ENCODE measurements at regions not wholly inside any gene's neighbourhood (a gene's known extent, or its start where the extent isn't known, plus 50 kb on each side); places are given as distances from the start of the nearest gene placed in this dataset.
"Not testable (repeated sequence)": the region's sequence is repeated elsewhere in the genome, so short reads cannot be mapped to it uniquely, and the experiment has no call there.

GRCh38 chr6:58129098-58129497 is 811.7 kb downstream of the PRIM2 start:
- H3K27me3 ChIP-seq (ENCODE audit: control insufficient read depth, insufficient read depth, low read length); H3K4me1 ChIP-seq (ENCODE audit: control insufficient read depth, low read depth, low read length); H3K9ac ChIP-seq (ENCODE audit: low read length); H3K36me3 ChIP-seq (ENCODE audit: control insufficient read depth, low read depth, low read length); H3K4me3 ChIP-seq (ENCODE audit: low read length); H3K27ac ChIP-seq (ENCODE audit: low read length): not testable (repeated sequence)
- peaks cover 28% of the 10 kb centered on the region for H3K9me3 ChIP-seq (ENCODE audit: control insufficient read depth, low read depth, low read length)

GRCh38 chr6:58139746-58140145 is 822.3 kb downstream of the PRIM2 start:
- H3K27me3 ChIP-seq (ENCODE audit: control insufficient read depth, insufficient read depth, low read length); H3K36me3 ChIP-seq (ENCODE audit: control insufficient read depth, low read depth, low read length); H3K9ac ChIP-seq (ENCODE audit: low read length); H3K27ac ChIP-seq (ENCODE audit: low read length); H3K4me1 ChIP-seq (ENCODE audit: control insufficient read depth, low read depth, low read length); H3K4me3 ChIP-seq (ENCODE audit: low read length): not testable (repeated sequence)
- peaks cover 42% of the 10 kb centered on the region for H3K9me3 ChIP-seq (ENCODE audit: control insufficient read depth, low read depth, low read length)

DNA sequence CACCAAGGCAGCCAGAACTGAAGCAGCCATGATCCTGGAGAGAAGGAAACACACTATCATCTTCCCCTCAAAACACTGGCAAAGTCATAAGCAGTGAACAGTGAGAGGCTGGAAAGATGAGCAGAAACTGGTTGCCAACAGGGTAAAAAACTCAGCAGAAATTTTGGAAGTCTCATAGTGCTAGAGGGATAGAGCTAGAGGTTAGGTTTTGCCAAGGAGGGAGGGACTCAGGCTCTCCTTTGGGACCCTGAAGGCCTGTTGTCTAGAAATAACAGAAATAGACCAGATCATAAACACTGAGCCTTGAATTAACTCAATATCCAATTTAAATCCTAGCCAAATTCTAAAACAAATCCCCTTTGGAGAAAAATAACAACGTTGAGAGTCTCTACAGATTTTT is 853.6 kb downstream of the PRIM2 start:
- not testable (repeated sequence) for H3K9me3 ChIP-seq (ENCODE audit: control insufficient read depth, low read depth, low read length); H3K27ac ChIP-seq (ENCODE audit: low read length); H3K4me1 ChIP-seq (ENCODE audit: control insufficient read depth, low read depth, low read length); H3K9ac ChIP-seq (ENCODE audit: low read length); H3K27me3 ChIP-seq (ENCODE audit: control insufficient read depth, insufficient read depth, low read length); H3K4me3 ChIP-seq (ENCODE audit: low read length); H3K36me3 ChIP-seq (ENCODE audit: control insufficient read depth, low read depth, low read length)

DNA sequence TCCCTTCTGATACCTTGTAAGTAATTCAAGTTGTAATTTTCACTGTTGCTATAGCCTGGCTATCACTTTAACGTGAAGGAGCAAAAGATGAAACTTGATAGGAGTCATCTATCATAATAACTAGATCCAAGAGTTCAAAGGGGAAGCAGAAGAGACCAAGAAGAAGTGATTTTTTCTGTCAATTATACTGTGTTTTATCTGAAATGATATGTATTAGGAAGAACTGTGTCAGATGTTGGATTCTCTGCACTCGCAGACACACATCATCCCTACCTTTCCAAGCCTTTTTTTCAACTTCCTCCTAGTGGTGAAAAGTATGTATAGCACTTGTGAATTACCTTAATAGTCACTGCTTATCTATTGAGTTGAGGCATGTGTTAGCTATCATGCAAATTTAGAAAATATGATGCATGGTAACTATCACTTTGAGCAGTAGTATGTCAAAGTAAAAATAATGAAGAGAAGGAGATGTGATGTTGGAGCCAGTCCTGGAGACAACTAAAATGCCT is 864.2 kb downstream of the PRIM2 start:
- not testable (repeated sequence) for H3K4me3 ChIP-seq (ENCODE audit: low read length); H3K9ac ChIP-seq (ENCODE audit: low read length); H3K27ac ChIP-seq (ENCODE audit: low read length); H3K4me1 ChIP-seq (ENCODE audit: control insufficient read depth, low read depth, low read length); H3K36me3 ChIP-seq (ENCODE audit: control insufficient read depth, low read depth, low read length); H3K27me3 ChIP-seq (ENCODE audit: control insufficient read depth, insufficient read depth, low read length)
- peaks cover 15% of the 10 kb centered on the region for H3K9me3 ChIP-seq (ENCODE audit: control insufficient read depth, low read depth, low read length)

GRCh38 chr6:58185300-58185699 is 867.9 kb downstream of the PRIM2 start:
- not testable (repeated sequence) for H3K4me3 ChIP-seq (ENCODE audit: low read length); H3K9ac ChIP-seq (ENCODE audit: low read length)

GRCh38 chr6:58193209-58193608 is 875.8 kb downstream of the PRIM2 start:
- H3K27ac ChIP-seq (ENCODE audit: low read length); H3K9ac ChIP-seq (ENCODE audit: low read length); H3K36me3 ChIP-seq (ENCODE audit: control insufficient read depth, low read depth, low read length); H3K4me3 ChIP-seq (ENCODE audit: low read length); H3K27me3 ChIP-seq (ENCODE audit: control insufficient read depth, insufficient read depth, low read length); H3K4me1 ChIP-seq (ENCODE audit: control insufficient read depth, low read depth, low read length): not testable (repeated sequence)
- H3K9me3 ChIP-seq (ENCODE audit: control insufficient read depth, low read depth, low read length) = peaks cover 25% of the 10 kb centered on the region

More at GRCh38 chr6:58185300-58185699, 867.9 kb downstream of the PRIM2 start:
- H3K4me1 ChIP-seq (ENCODE audit: control insufficient read depth, low read depth, low read length); H3K27ac ChIP-seq (ENCODE audit: low read length); H3K27me3 ChIP-seq (ENCODE audit: control insufficient read depth, insufficient read depth, low read length); H3K36me3 ChIP-seq (ENCODE audit: control insufficient read depth, low read depth, low read length): not testable (repeated sequence)
- H3K9me3 ChIP-seq (ENCODE audit: control insufficient read depth, low read depth, low read length) = peaks cover 17% of the 10 kb centered on the region

- H3K9me3 ChIP-seq (ENCODE audit: control insufficient read depth, low read depth, low read length) = peaks cover 41% of the 10 kb centered on the region
- H3K4me1 ChIP-seq (ENCODE audit: control insufficient read depth, low read depth, low read length) = no peaks in the 10 kb centered on the region
- no peak overlapping the region for H3K9ac ChIP-seq (ENCODE audit: low read length)
- H3K36me3 ChIP-seq (ENCODE audit: control insufficient read depth, low read depth, low read length) = no peaks in the 10 kb centered on the region
- no peak overlapping the region for H3K4me3 ChIP-seq (ENCODE audit: low read length)
- no peak overlapping the region for H3K27ac ChIP-seq (ENCODE audit: low read length)
- H3K27me3 ChIP-seq (ENCODE audit: control insufficient read depth, insufficient read depth, low read length) = no peaks in the 10 kb centered on the region
These were observed 880.9 kb downstream of the PRIM2 start for GRCh38 chr6:58198301-58198700.

DNA sequence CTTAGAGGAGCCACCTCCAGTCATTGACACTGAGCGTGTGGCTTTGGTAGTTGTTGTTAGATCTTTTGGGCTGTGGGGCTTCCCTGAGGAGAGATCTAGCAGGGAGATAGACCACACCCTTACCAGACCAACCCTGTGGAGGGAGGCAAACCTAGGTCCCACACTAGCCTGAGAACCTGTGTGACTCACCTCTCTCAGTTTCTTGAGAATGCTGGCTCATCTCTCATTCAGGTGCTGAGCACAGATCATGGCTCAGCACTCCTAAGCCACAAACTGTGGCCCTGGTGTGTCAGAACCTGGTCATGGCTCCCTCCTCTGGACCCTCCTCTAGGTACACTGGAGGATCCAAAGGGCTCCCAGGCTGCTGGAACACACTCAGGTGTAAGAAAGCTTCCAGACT is 919.7 kb downstream of the PRIM2 start:
- not testable (repeated sequence) for H3K27ac ChIP-seq (ENCODE audit: low read length); H3K4me3 ChIP-seq (ENCODE audit: low read length); H3K9ac ChIP-seq (ENCODE audit: low read length); H3K27me3 ChIP-seq (ENCODE audit: control insufficient read depth, insufficient read depth, low read length); H3K4me1 ChIP-seq (ENCODE audit: control insufficient read depth, low read depth, low read length); H3K36me3 ChIP-seq (ENCODE audit: control insufficient read depth, low read depth, low read length)
- H3K9me3 ChIP-seq (ENCODE audit: control insufficient read depth, low read depth, low read length) = peaks cover 51% of the 10 kb centered on the region

GRCh38 chr6:58238421-58238820 is 921.0 kb downstream of the PRIM2 start:
- H3K27me3 ChIP-seq (ENCODE audit: control insufficient read depth, insufficient read depth, low read length) = not testable (repeated sequence)
- peaks cover 53% of the 10 kb centered on the region for H3K9me3 ChIP-seq (ENCODE audit: control insufficient read depth, low read depth, low read length)

GRCh38 chr6:58257625-58258024 is 940.2 kb downstream of the PRIM2 start:
- H3K4me1 ChIP-seq (ENCODE audit: control insufficient read depth, low read depth, low read length) = not testable (repeated sequence)
- H3K9me3 ChIP-seq (ENCODE audit: control insufficient read depth, low read depth, low read length) = peaks cover 71% of the 10 kb centered on the region

More at GRCh38 chr6:58238421-58238820, 921.0 kb downstream of the PRIM2 start:
- H3K4me3 ChIP-seq (ENCODE audit: low read length); H3K36me3 ChIP-seq (ENCODE audit: control insufficient read depth, low read depth, low read length); H3K4me1 ChIP-seq (ENCODE audit: control insufficient read depth, low read depth, low read length); H3K27ac ChIP-seq (ENCODE audit: low read length); H3K9ac ChIP-seq (ENCODE audit: low read length): not testable (repeated sequence)

DNA sequence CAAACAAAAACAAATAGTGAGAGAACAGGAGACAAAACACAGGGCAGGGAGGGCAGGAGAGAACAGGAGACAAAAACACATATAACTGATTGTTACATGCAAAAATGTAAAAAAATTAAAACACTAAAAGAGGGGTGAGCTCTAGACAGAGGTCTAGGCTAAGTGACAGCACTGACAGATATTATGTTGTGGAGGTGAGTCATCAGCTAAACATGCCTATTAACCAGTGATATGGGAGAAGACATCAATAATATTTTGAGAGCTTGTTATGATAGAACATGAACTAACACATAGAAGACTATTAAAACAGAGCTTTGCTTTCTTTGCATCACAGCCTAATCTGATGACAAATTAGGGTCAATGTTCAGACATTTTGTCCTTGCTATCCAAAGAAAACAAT is 972.7 kb downstream of the PRIM2 start:
- Histone ChIP-seq H3K9me3 (ENCODE audit: control insufficient read depth, low read depth, low read length) (peaks cover 48% of the 10 kb centered on the region), H3K4me1 (ENCODE audit: control insufficient read depth, low read depth, low read length) (no peaks in the 10 kb centered on the region), H3K36me3 (ENCODE audit: control insufficient read depth, low read depth, low read length) (no peaks in the 10 kb centered on the region), H3K27me3 (ENCODE audit: control insufficient read depth, insufficient read depth, low read length) (no peaks in the 10 kb centered on the region), H3K27ac (ENCODE audit: low read length) (no peak overlapping the region), H3K4me3 (ENCODE audit: low read length) (no peak overlapping the region), H3K9ac (ENCODE audit: low read length) (no peak overlapping the region)

More at GRCh38 chr6:58257625-58258024, 940.2 kb downstream of the PRIM2 start:
- not testable (repeated sequence) for H3K9ac ChIP-seq (ENCODE audit: low read length); H3K4me3 ChIP-seq (ENCODE audit: low read length); H3K36me3 ChIP-seq (ENCODE audit: control insufficient read depth, low read depth, low read length); H3K27me3 ChIP-seq (ENCODE audit: control insufficient read depth, insufficient read depth, low read length); H3K27ac ChIP-seq (ENCODE audit: low read length)

GRCh38 chr6:58291319-58291718 is 973.9 kb downstream of the PRIM2 start:
- not testable (repeated sequence) for H3K4me1 ChIP-seq (ENCODE audit: control insufficient read depth, low read depth, low read length); H3K9ac ChIP-seq (ENCODE audit: low read length); H3K36me3 ChIP-seq (ENCODE audit: control insufficient read depth, low read depth, low read length); H3K27ac ChIP-seq (ENCODE audit: low read length); H3K27me3 ChIP-seq (ENCODE audit: control insufficient read depth, insufficient read depth, low read length); H3K4me3 ChIP-seq (ENCODE audit: low read length)
- H3K9me3 ChIP-seq (ENCODE audit: control insufficient read depth, low read depth, low read length) = peaks cover 40% of the 10 kb centered on the region
